ENCODE measurements at regions not wholly inside any gene's neighbourhood (a gene's known extent, or its start where the extent isn't known, plus 50 kb on each side); places are given as distances from the start of the nearest gene placed in this dataset.

- Histone ChIP-seq H3K18ac (ENCODE audit: insufficient read length, low read depth, low read length) (no peak overlapping the region), H4K8ac (replicated peaks; ENCODE audit: insufficient read length, low read depth, low read length) (no peak overlapping the region), H3K9ac (ENCODE audit: extremely low read depth, insufficient read length, low read length) (no peak overlapping the region), H3K27ac (ENCODE audit: insufficient read length, low read depth, low read length) (no peak overlapping the region), H2BK20ac (ENCODE audit: low read depth, low read length, poor library complexity, severe bottlenecking) (no peak overlapping the region), H3K14ac (ENCODE audit: insufficient read depth, low read length) (no peak overlapping the region), H3K79me1 (ENCODE audit: insufficient read depth, low read depth, low read length, poor library complexity, severe bottlenecking) (no peaks in the 10 kb centered on the region), H3K23ac (ENCODE audit: insufficient read length, low read depth, low read length) (no peak overlapping the region), H4K20me1 (ENCODE audit: control insufficient read depth, insufficient read depth, insufficient read length) (no peaks in the 10 kb centered on the region), H3K56ac (ENCODE audit: insufficient read length, low read depth, low read length) (no peak overlapping the region), H3K23me2 (ENCODE audit: insufficient read length, low read depth, low read length, poor library complexity, severe bottlenecking) (no peaks in the 10 kb centered on the region), H2AFZ (ENCODE audit: low read length) (no peak overlapping the region), H3K9me3 (ENCODE audit: control insufficient read depth, low read depth, low read length) (no peaks in the 10 kb centered on the region), H2BK120ac (ENCODE audit: low read depth, low read length, poor library complexity, severe bottlenecking) (no peak overlapping the region), H2BK15ac (ENCODE audit: low read depth, low read length) (no peak overlapping the region), H2BK5ac (ENCODE audit: insufficient read length, low read length) (no peak overlapping the region), H3T11ph (ENCODE audit: low read length) (no peak overlapping the region), H3K27me3 (ENCODE audit: insufficient read depth, low read length) (no peaks in the 10 kb centered on the region), H3K4me2 (ENCODE audit: insufficient read depth, insufficient read length, low read length) (no peak overlapping the region), H4K91ac (ENCODE audit: insufficient read length, low read depth, low read length) (no peak overlapping the region), H4K5ac (ENCODE audit: insufficient read length, low read depth, low read length) (no peak overlapping the region), H2BK12ac (ENCODE audit: insufficient read length, low read depth, low read length) (no peak overlapping the region), H3K4ac (ENCODE audit: low read depth, low read length) (no peak overlapping the region), H2AK5ac (ENCODE audit: insufficient read length, low read length) (no peak overlapping the region), H3K4me1 (ENCODE audit: insufficient read depth, low read length) (peaks cover 13% of the 10 kb centered on the region; the same call in 1 of the 2 replicates), H3K79me2 (ENCODE audit: insufficient read depth, low read length) (no peaks in the 10 kb centered on the region)
- Mint-ChIP-seq H3K9me3 (peaks cover 9 to 10% of the 10 kb centered on the region in 2 experiments; a peak in 4 of 5 replicates), H3K27ac (no peak overlapping the region; a peak in 3 of 7 replicates), H3K36me3 (ENCODE audit: insufficient read depth in 1 of 3, low read depth in 3 of 3) (peaks cover 5 to 11% (median 6%) of the 10 kb centered on the region in 3 experiments; a peak in 6 of 7 replicates), H3K4me3 (no peak overlapping the region), H3K4me1 (peaks cover 31 to 39% of the 10 kb centered on the region in 2 experiments), H3K27me3 (ENCODE audit: low read depth) (peaks cover 3% of the 10 kb centered on the region; the same call in 1 of the 2 replicates)
- no peak for DNase-seq
- no peak for TF ChIP-seq CTCF (conservative IDR thresholded peaks at IDR 0.05)
Observed at GRCh38 chr10:85528318-85528652, 838.3 kb downstream of the GRID1 start.

Measured in H9 (cell line).